HEK293 (cell line): ENCODE measurements at regions not wholly inside any gene's neighbourhood (a gene's known extent, or its start where the extent isn't known, plus 50 kb on each side); places are given as distances from the start of the nearest gene placed in this dataset.

Source experiments
- CTCF ChIA-PET: fragments of 350-600 bp; formaldehyde crosslinking; extraction: SDS; loops from one replicate; lab custom pipeline; 2021; ENCODE audit warnings: antibody characterized with exemption; lab: Yijun Ruan, JAX
- POLR2A ChIA-PET: fragments of 300-600 bp; formaldehyde crosslinking; extraction: SDS; loops from one replicate; lab custom pipeline; 2020; ENCODE audit warnings: antibody characterized with exemption, inconsistent platforms; lab: Yijun Ruan, JAX
- H3K27ac ChIP-seq: fragments of 200-500 bp; sonication (Bioruptor generic); 2 replicates; pipeline ENCODE4 v1.5.1; 2014; ENCODE audit warnings: low read depth, low read length, control low read depth, inconsistent platforms; ENCODE audit errors: extremely low read depth
- H3K36me3 ChIP-seq, 2 experiments: fragments of 200-500 bp in 1 of 2; sonication (Bioruptor generic) in 1 of 2; 1 replicate in 1 of 2; 2 replicates in 1 of 2; pipeline ENCODE4 v1.5.1; 2014 to 2017; ENCODE audit warnings: inconsistent platforms in 2 of 2, low read length in 2 of 2; ENCODE audit not compliant: control insufficient read depth in 2 of 2, insufficient read depth in 1 of 2
- H3K4me1 ChIP-seq: fragments of 200-500 bp; sonication (Bioruptor generic); 2 replicates; pipeline ENCODE4 v1.5.1; 2014; ENCODE audit warnings: mild to moderate bottlenecking, low read length, inconsistent platforms; ENCODE audit not compliant: control insufficient read depth, insufficient read depth
- H3K4me3 ChIP-seq: 2 replicates; pipeline ENCODE4 v1.5.1; 2011; ENCODE audit warnings: low read depth, mild to moderate bottlenecking, control low read depth, low read length, moderate library complexity
- H3K9me3 ChIP-seq: fragments of 200-500 bp; sonication (Bioruptor generic); 2 replicates; pipeline ENCODE4 v1.5.1; 2014; ENCODE audit warnings: low read depth, low read length, inconsistent platforms; ENCODE audit not compliant: control insufficient read depth, insufficient read depth
- FEZF1 ChIP-seq: fragments of 450-650 bp; formaldehyde crosslinking; IDR thresholded peaks from 2 replicates; pipeline ENCODE4 v1.5.1; 2016; ENCODE audit warnings: missing biosample characterization, missing genetic modification characterization
- GLIS2 ChIP-seq: fragments of 450-650 bp; formaldehyde crosslinking; IDR thresholded peaks from 2 replicates; pipeline ENCODE4 v1.5.1; 2016; ENCODE audit warnings: missing biosample characterization, missing genetic modification characterization
- KLF8 ChIP-seq: fragments of 450-650 bp; formaldehyde crosslinking; IDR thresholded peaks from 2 replicates; pipeline ENCODE4 v1.5.1; 2016; ENCODE audit warnings: missing biosample characterization, missing genetic modification characterization
- TRIM28 ChIP-seq: IDR thresholded peaks from 2 replicates; pipeline ENCODE4 v1.6.1; 2011; ENCODE audit warnings: low read length, control low read depth, borderline replicate concordance
- WT1 ChIP-seq: fragments of 450-650 bp; formaldehyde crosslinking; IDR thresholded peaks from 2 replicates; pipeline ENCODE4 v1.5.1; 2016; ENCODE audit warnings: missing biosample characterization, missing genetic modification characterization
- ZBTB1 ChIP-seq: fragments of 450-650 bp; formaldehyde crosslinking; IDR thresholded peaks from 2 replicates; pipeline ENCODE4 v1.5.1; 2016; ENCODE audit warnings: missing biosample characterization, missing genetic modification characterization
- ZNF133 ChIP-seq: fragments of 450-650 bp; formaldehyde crosslinking; IDR thresholded peaks from 2 replicates; pipeline ENCODE4 v1.5.1; 2016; ENCODE audit warnings: missing biosample characterization, missing genetic modification characterization
- ZNF140 ChIP-seq: fragments of 450-650 bp; formaldehyde crosslinking; IDR thresholded peaks from 2 replicates; pipeline ENCODE4 v1.5.1; 2016; ENCODE audit warnings: missing biosample characterization, missing genetic modification characterization
- ZNF146 ChIP-seq: fragments of 450-650 bp; formaldehyde crosslinking; IDR thresholded peaks from 2 replicates; pipeline ENCODE4 v1.5.1; 2016; ENCODE audit warnings: missing biosample characterization, missing genetic modification characterization
- ZNF169 ChIP-seq: fragments of 450-650 bp; formaldehyde crosslinking; IDR thresholded peaks from 2 replicates; pipeline ENCODE4 v1.5.1; 2016; ENCODE audit warnings: missing biosample characterization, missing genetic modification characterization
- ZNF311 ChIP-seq: fragments of 450-650 bp; formaldehyde crosslinking; IDR thresholded peaks from 2 replicates; pipeline ENCODE4 v1.5.1; 2017; ENCODE audit warnings: missing biosample characterization, missing genetic modification characterization, borderline replicate concordance
- ZNF548 ChIP-seq: fragments of 450-650 bp; formaldehyde crosslinking; IDR thresholded peaks from 2 replicates; pipeline ENCODE4 v1.5.1; 2016; ENCODE audit warnings: missing biosample characterization, missing genetic modification characterization
- ZNF560 ChIP-seq: fragments of 450-650 bp; formaldehyde crosslinking; IDR thresholded peaks from 2 replicates; pipeline ENCODE4 v1.5.1; 2017; ENCODE audit warnings: missing biosample characterization, missing genetic modification characterization, borderline replicate concordance
- ZNF585B ChIP-seq: fragments of 450-650 bp; formaldehyde crosslinking; IDR thresholded peaks from 2 replicates; pipeline ENCODE4 v1.5.1; 2016; ENCODE audit warnings: missing biosample characterization, missing genetic modification characterization
- ZNF707 ChIP-seq: fragments of 450-650 bp; formaldehyde crosslinking; IDR thresholded peaks from 2 replicates; pipeline ENCODE4 v1.5.1; 2016; ENCODE audit warnings: missing biosample characterization, missing genetic modification characterization
- ZNF843 ChIP-seq: fragments of 450-650 bp; formaldehyde crosslinking; IDR thresholded peaks from 2 replicates; pipeline ENCODE4 v1.5.1; 2016; ENCODE audit warnings: missing biosample characterization, missing genetic modification characterization
- ZSCAN16 ChIP-seq: fragments of 450-650 bp; formaldehyde crosslinking; IDR thresholded peaks from 2 replicates; pipeline ENCODE4 v1.5.1; 2016; ENCODE audit warnings: missing biosample characterization, missing genetic modification characterization
- TF ChIP-seq, protein P1 (sequence below): fragments of 450-650 bp; formaldehyde crosslinking; conservative IDR thresholded peaks from 2 replicates; pipeline ENCODE4 v1.5.1; 2016; ENCODE audit warnings: low read depth, missing biosample characterization, missing genetic modification characterization
- TF ChIP-seq, protein P2 (sequence below): fragments of 450-650 bp; formaldehyde crosslinking; IDR thresholded peaks from 2 replicates; pipeline ENCODE4; 2016; ENCODE audit warnings: missing biosample characterization, missing genetic modification characterization
- TF ChIP-seq, protein P3 (sequence below): fragments of 450-650 bp; formaldehyde crosslinking; IDR thresholded peaks from 2 replicates; pipeline ENCODE4 v1.5.1; 2017; ENCODE audit warnings: missing biosample characterization, missing genetic modification characterization
- TF ChIP-seq, protein P4 (sequence below): fragments of 450-650 bp; formaldehyde crosslinking; IDR thresholded peaks from 2 replicates; pipeline ENCODE4 v1.5.1; 2016; ENCODE audit warnings: missing biosample characterization, missing genetic modification characterization

DNA sequence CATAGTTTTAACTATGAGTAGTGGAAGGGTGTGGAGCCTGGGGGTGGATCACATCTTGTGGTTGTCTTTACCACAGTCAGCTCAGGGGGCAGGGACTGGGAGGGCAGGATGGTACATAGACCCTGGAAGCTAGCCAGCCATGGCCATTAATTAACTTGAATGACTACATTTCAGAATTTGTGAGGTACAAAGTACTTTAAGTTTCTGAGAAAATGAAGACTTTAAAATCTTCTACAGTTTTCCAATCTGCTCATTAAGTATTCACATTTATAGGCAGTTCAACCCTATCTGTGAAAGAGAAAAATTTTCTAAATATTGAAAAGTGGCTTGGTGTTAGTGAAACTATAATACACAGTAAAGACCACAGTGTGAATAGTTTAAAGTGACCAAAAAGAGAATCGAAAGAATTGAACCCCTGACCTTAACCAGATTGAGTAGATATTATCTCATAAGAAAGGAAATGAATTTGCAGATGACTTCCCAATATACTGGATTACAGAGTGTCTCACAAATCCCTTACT is 234.2 kb upstream of the MEF2C start (continued):
- TF ChIP-seq, protein P1, sequence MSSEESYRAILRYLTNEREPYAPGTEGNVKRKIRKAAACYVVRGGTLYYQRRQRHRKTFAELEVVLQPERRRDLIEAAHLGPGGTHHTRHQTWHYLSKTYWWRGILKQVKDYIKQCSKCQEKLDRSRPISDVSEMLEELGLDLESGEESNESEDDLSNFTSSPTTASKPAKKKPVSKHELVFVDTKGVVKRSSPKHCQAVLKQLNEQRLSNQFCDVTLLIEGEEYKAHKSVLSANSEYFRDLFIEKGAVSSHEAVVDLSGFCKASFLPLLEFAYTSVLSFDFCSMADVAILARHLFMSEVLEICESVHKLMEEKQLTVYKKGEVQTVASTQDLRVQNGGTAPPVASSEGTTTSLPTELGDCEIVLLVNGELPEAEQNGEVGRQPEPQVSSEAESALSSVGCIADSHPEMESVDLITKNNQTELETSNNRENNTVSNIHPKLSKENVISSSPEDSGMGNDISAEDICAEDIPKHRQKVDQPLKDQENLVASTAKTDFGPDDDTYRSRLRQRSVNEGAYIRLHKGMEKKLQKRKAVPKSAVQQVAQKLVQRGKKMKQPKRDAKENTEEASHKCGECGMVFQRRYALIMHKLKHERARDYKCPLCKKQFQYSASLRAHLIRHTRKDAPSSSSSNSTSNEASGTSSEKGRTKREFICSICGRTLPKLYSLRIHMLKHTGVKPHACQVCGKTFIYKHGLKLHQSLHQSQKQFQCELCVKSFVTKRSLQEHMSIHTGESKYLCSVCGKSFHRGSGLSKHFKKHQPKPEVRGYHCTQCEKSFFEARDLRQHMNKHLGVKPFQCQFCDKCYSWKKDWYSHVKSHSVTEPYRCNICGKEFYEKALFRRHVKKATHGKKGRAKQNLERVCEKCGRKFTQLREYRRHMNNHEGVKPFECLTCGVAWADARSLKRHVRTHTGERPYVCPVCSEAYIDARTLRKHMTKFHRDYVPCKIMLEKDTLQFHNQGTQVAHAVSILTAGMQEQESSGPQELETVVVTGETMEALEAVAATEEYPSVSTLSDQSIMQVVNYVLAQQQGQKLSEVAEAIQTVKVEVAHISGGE (tag by site-specific recombination), result no peak
- TF ChIP-seq ZNF707 (tag by site-specific recombination) (no peak), ZNF585B (no peak), TRIM28 (no peak), ZNF311 (tag by site-specific recombination) (no peak), ZNF133 (tag by site-specific recombination) (no peak), ZNF140 (tag by site-specific recombination) (no peak), ZNF146 (no peak)

DNA sequence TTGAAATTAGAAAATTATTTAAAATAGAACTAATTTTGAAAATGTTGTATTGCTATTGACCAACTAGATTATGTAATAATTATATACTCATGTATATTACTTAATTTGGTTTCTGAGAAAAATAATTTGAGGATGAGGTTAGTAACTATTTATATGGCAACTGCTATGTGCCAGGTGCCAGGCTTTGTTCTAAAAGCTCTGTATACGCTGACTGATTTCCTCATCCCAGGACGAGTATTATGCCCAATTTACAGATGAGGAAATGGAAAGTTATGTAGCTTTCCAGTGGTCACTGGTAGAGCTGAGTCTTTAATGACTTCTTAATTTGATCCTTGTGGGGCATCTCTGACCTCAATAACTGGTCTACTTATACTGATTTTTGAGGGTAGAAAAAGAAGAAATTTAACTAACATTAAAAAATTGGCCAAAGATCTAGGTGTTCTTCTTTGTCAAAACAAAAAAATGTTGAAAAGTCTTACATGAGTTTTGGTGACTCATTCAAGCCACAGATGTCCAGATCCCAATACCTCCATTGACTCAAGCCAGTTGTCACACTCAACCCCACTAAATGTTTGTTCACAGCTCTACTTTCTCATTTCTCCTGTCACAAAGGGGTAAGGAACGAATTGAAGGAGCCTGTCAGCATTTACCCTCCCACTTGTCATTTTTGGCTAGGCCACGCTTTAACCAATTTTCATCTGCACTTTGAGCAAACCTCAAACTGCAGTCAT is 228.1 kb upstream of the MEF2C start:
- Histone ChIP-seq H3K9me3 (no peaks in the 10 kb centered on the region), H3K36me3 (no peaks in the 10 kb centered on the region), H3K4me1 (no peaks in the 10 kb centered on the region), H3K27ac (no peak overlapping the region), H3K4me3 (no peak overlapping the region)
- TF ChIP-seq ZNF560 (tag by site-specific recombination), result no peak
- TF ChIP-seq GLIS2 (tag by site-specific recombination), result no peak
- TF ChIP-seq, protein P2, sequence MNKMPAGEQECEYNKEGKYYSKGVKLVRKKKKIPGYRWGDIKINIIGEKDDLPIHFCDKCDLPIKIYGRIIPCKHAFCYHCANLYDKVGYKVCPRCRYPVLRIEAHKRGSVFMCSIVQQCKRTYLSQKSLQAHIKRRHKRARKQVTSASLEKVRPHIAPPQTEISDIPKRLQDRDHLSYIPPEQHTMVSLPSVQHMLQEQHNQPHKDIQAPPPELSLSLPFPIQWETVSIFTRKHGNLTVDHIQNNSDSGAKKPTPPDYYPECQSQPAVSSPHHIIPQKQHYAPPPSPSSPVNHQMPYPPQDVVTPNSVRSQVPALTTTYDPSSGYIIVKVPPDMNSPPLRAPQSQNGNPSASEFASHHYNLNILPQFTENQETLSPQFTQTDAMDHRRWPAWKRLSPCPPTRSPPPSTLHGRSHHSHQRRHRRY (tag by site-specific recombination), result no peak
- TF ChIP-seq, protein P3, sequence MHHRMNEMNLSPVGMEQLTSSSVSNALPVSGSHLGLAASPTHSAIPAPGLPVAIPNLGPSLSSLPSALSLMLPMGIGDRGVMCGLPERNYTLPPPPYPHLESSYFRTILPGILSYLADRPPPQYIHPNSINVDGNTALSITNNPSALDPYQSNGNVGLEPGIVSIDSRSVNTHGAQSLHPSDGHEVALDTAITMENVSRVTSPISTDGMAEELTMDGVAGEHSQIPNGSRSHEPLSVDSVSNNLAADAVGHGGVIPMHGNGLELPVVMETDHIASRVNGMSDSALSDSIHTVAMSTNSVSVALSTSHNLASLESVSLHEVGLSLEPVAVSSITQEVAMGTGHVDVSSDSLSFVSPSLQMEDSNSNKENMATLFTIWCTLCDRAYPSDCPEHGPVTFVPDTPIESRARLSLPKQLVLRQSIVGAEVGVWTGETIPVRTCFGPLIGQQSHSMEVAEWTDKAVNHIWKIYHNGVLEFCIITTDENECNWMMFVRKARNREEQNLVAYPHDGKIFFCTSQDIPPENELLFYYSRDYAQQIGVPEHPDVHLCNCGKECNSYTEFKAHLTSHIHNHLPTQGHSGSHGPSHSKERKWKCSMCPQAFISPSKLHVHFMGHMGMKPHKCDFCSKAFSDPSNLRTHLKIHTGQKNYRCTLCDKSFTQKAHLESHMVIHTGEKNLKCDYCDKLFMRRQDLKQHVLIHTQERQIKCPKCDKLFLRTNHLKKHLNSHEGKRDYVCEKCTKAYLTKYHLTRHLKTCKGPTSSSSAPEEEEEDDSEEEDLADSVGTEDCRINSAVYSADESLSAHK, result no peak
- no peak for TF ChIP-seq ZNF548 (tag by site-specific recombination)
- ChIA-PET CTCF (no interaction called here), POLR2A (no interaction called here)

DNA sequence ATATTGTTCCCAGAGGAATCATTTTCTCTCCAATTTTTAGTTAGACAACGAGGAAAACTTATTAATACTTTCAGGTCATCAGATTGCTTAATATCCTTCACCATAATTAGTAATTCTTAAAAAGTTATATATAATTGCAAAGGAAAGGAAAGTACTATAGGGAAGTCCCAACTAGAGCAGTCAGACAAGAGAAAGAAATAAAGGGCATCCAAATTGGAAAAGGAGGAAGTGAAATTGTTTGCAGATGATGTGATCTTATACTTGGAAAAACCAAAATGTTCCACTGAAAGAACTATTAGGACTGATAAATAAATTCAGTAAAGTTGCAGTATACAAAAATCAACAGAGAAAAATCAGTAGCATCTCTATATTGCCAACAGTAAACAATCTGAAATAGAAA is 223.5 kb upstream of the MEF2C start:
- Histone ChIP-seq H3K9me3 (no peaks in the 10 kb centered on the region), H3K36me3 (no peaks in the 10 kb centered on the region), H3K4me1 (no peaks in the 10 kb centered on the region), H3K27ac (no peak overlapping the region), H3K4me3 (no peak overlapping the region)
- ChIA-PET POLR2A (no interaction called here), CTCF (no interaction called here)
- no peak for TF ChIP-seq ZNF169
- no peak for TF ChIP-seq KLF8 (tag by site-specific recombination)
- no peak for TF ChIP-seq FEZF1 (tag by site-specific recombination)
- TF ChIP-seq, protein P4, sequence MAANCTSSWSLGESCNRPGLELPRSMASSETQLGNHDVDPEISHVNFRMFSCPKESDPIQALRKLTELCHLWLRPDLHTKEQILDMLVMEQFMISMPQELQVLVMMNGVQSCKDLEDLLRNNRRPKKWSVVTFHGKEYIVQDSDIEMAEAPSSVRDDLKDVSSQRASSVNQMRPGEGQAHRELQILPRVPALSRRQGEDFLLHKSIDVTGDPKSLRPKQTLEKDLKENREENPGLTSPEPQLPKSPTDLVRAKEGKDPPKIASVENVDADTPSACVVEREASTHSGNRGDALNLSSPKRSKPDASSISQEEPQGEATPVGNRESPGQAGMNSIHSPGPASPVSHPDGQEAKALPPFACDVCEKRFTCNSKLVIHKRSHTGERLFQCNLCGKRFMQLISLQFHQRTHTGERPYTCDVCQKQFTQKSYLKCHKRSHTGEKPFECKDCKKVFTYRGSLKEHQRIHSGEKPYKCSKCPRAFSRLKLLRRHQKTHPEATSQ (tag by site-specific recombination), result no peak
- TF ChIP-seq, protein P2 (tag by site-specific recombination), result no peak
- TF ChIP-seq ZBTB1, result no peak
- TF ChIP-seq ZNF843 (tag by site-specific recombination), result no peak
- no peak for TF ChIP-seq WT1 (tag by site-specific recombination)
- TF ChIP-seq ZSCAN16 (tag by site-specific recombination), result no peak
